22Rv1 (cell line): ENCODE measurements at regions not wholly inside any gene's neighbourhood (a gene's known extent, or its start where the extent isn't known, plus 50 kb on each side); places are given as distances from the start of the nearest gene placed in this dataset.

Source experiments
- CTCF ChIP-seq: fragments of 450-650 bp; IDR thresholded peaks from 2 replicates; pipeline ENCODE4 v1.5.1; 2017; ENCODE audit warnings: mild to moderate bottlenecking
- ZFX ChIP-seq: fragments of 450-650 bp; IDR thresholded peaks from 2 replicates; pipeline ENCODE4 v1.6.1; 2017; ENCODE audit warnings: antibody characterized with exemption, borderline replicate concordance

DNA sequence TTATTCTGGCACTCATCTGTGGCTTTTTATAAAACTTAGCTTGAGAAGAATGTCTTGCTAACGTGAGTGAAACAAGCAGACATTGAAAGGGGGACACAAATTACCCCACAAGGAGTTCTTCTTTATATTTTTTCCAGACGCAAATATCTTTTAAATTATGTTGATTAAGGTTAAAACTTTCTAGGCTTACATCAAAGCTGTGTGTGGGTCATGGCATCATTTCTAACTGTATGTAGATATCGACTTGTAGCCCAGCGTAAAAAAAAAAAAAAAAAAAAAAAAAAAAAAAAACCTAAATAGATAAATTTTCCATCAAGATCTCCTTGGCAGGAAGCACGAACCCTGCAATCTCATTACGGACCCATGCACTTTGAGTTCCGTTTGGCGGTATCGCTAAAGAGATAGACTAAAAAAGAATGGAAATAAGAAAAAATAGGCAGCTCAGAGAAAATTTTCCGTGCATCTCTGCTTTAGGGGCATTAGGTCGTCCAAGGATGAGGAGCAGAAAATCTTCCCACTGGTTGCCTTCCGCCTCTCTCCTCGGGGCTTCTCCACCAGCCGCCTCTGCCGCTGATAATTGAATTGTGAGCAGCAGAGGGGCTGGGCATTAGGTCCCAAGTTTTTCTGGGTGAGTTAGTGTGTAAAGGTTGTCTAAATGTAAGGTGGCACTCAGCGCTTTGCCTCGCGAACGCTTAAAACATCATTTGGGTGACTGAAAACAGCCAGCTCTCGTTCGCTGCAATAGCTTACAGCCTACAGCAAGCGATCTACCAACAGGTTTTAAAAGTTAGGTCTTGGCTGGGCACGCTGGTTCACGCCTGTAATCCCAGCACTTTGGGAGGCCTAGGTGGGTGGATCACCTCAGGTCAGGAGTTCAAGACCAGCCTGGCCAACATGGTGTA lies 194.0 kb downstream of the TRIM27 start:
- TF ChIP-seq CTCF (no peak), ZFX (no peak)
